HG02938 (cell line): ENCODE measurements at regions not wholly inside any gene's neighbourhood (a gene's known extent, or its start where the extent isn't known, plus 50 kb on each side); places are given as distances from the start of the nearest gene placed in this dataset.

Experiments
- ATAC-seq: cut with Tn5 transposase; IDR thresholded peaks from one replicate; pipeline ENCODE4 v1.9.1; 2021; ENCODE audit warnings: mild to moderate bottlenecking, moderate library complexity; ENCODE audit not compliant: unreplicated experiment

DNA sequence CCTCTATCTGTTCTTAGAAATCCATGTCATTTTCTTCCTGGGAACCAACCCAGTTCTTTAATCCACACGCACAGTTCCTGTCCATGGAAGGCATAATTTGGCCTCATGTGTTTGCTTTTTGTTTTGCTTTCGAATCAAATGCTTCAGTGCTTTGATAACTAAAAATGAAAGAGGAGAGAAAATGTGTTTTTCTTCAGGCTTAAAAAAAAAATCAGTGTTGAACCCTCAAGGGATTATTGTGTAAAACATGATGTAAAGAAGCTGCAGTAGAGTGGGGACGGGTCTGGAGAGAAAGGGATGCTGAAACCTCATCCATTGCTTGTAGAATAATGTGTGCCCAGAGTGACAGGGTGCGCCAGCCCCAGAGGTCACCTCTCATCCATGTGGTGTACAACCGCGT lies 197.5 kb upstream of the JARID2 start:
- ATAC-seq: no peak

DNA sequence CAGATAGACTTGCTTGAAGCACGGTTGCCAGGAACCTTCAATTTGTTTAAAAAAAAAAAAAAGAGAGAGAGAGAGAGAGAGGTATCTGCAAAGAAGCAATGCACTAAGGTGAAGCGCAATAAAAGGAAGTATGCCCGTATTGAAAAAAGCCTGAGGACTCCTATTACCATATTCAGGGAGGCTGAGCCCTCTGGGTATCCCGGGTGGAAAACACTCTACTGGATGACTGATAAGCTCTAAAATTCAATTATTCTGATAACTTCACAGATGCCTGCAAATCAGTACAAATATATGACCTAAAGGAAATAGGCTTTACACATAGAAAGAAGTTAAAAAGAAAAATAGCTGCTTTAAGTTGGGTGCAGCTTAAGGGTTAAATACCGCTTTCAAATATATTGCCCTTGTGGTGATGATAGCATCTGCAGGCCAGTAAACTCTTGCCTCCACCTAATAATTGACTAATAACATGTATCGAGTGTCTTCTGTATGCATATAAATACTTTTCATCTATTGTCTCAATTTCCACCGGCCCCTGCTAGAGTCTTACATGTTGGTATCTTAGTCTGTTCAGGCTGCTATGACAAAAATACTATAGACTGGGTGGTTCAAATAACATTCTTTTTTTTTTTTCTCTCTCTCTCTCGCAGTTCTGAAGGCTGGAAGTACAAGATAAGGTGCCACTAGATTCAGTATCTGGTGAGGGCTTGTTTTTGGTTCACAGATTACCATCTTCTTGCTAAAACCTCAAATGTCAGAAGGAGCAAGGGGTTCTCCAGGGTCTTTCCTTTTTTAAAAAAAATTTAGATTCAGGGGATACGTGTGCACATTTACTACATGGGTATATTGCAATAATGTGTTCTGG lies 187.4 kb upstream of the JARID2 start:
- no peak for ATAC-seq

DNA sequence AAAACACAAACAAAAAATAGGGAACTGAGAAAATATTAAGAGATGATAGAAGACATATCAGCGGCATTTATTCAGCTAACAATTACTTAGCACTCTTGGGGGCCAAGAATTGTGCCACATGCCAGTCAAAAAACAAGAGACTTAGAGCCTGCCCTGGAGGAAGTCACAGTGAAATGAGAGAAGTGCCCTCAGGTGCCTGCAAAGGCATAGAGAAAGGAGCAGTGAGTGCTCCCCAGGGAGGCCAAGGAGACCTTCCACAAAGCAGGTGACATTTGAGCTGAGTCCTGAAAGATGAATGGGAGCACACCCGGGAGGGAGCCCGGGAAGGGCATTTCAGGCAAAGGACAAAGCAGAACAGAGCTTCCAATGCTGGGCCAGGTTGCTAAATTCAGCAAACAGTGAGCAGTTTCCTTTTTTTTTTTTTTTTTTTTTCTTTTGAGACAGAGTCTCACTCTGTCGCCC lies 184.7 kb upstream of the JARID2 start:
- ATAC-seq: no peak

DNA sequence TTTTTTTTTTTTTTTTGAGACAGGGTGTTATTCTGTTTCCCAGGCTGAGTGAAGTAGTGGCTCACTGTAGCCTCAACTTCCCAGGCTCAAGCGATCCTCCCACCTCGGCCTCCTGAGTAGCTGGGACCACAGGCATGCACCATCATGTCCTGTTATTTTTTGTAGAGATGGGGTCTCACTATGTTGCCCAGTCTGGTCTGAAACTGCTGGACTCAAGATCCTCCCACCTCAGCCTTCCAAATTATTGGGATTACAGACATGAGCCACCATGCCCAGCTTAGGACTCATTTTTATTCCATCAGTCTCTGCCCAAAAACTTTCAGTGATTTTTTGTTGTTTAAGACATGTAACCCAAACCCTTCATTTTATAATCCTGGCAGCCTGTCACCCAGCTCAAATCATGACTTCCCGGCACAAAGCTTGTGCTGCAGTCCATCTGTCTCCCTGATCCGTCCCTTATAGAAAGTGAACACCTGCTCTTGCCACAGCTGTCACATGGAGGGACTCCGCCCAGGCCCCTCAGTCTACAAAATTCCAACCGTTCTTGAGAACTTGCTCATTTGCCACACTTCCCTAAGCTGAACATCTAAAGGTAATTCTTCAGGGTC lies 183.9 kb upstream of the JARID2 start:
- no peak for ATAC-seq

DNA sequence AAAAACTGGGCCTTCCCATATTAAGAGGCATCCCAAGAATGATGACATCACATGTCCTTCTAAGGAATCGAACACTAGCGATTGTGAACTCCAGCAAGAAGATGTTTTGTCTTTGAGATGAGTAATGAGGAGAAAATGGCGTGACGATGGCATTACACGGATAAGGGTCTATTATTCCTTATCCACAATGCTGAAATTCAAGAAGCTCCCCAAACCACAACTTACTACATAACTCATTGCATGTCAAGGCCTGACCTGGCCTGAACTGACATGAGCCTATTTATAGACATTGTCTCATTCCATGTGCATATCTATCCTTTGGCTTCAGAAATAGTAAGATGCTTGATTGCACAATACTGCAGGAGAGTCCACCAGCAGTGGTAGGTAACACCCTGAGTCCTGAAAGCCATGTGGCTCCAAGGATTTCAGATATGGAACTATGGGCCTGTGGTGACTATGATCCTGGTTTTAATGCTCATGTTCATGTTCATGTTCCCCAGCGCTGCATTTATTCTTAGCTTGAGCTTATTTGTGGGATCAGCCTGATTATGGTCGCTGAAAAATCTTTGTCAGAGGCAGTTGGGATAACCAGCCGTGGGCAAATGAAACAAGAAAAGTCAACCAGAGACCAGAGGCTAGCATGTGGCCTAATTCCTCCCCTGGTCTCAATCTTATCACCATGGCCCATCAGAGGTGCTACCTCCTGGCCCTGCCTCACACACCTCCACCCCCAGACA lies 183.2 kb upstream of the JARID2 start:
- ATAC-seq: no peak

DNA sequence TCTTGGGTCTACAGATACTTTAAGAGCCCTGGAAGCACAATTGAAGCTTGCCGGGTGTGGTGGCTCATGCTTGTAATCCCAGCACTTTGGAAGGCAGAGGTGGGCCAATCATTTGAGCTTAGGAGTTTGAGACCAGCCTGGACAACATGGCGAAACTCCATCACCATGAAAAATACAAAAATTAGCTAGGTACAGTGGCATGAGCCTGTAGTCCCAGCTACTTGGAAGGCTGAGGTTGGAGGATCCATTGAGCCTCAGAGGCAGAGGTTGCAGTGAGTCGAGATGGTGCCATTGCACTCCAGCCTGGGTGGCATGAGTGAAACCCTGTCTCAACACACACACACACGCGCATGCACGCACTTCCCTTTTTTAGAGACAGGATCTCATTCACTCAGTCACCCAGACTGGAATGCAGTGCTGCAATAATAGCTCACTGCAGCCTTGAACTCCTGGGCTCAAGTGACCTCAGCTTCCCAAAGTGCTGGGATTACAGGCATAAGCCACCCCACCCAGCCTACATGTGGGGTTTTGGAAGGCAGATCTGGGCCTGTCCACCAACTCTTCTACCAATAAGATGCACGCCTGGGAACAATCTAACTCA lies 182.5 kb upstream of the JARID2 start:
- ATAC-seq: no peak

DNA sequence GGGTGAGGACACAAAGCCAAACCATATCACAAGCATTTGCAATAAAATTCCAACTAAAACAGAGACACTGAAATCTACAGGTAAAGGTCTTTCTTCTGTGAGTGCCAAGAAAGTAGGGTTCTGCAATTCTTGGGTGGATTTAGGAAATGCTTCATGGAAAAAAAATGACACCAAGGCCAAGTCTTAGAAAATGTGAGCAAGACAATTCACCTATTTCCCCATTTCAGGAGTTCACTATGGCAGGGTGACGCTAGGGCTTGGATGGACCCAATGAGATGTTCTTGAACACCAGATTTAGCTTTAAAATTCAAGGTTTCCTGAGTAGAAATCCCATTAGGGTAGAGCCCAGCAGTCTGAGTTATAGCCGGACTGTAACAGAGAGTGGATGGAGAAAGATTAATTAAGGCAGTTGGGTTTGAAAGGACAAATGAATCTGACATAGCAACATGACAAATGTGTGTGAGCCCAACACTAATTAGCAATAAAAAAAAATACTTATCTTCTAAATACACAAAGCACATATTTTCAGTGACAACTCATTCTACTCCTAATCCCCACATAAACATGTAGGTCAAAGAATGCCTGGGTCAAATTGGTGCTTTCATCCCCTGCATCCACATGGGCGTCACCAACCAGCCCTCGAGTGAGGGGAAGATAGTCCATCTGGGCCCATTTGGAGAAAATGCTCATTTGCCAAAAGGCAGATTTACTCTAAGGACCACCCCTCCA lies 180.4 kb upstream of the JARID2 start:
- no peak for ATAC-seq

DNA sequence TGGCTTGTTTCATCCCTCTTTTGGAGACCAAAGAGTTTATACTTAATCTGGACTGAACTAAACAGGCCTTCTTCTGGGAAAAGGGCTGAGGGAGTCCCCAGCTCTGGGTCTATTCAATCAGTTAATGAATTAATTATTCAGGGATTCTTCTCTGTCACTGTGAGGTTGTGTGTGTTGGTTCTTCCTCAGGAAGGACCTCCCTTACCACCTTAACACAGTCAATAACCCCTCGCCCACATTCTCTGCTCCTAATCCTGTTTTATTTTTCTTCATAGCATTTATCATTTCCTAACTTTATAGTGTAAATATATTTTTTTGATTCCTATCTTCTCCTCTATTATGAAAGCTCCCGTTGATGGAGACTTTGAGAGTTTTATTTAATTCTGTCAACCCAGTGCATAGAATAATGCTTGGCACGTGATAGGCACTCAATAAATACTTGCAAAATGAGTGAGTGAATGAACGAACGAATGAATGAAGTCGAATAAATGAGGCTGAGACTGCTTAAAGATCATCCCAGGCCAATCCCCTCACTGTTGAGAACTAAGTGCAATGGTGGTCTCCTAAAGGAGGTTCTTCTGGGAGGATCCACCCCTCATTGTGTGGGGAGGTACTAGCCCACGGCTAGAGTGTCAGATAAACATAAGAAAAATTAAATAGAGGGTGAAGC lies 179.6 kb upstream of the JARID2 start:
- no peak for ATAC-seq

DNA sequence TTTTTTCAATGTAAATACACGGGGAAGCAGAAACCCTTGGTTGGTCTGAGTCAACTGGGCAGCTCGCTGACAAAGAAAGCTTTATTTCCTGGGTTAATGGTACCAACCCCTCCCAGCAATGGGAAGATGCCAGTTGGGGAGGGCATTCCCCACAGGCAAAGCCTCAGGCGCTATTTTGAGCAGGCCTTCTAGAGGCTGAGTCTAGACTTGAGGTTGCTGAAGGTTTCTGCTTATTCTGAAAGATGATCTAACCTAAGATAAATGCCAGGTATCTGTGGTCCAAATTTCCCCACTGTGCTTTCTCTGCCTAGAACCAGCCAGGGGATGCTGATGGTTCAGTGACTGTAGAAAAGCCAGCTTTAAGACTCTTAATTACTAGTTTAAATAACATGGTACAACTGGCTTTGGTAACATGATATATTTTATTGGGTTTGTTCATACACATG lies 172.5 kb upstream of the JARID2 start:
- no peak for ATAC-seq

DNA sequence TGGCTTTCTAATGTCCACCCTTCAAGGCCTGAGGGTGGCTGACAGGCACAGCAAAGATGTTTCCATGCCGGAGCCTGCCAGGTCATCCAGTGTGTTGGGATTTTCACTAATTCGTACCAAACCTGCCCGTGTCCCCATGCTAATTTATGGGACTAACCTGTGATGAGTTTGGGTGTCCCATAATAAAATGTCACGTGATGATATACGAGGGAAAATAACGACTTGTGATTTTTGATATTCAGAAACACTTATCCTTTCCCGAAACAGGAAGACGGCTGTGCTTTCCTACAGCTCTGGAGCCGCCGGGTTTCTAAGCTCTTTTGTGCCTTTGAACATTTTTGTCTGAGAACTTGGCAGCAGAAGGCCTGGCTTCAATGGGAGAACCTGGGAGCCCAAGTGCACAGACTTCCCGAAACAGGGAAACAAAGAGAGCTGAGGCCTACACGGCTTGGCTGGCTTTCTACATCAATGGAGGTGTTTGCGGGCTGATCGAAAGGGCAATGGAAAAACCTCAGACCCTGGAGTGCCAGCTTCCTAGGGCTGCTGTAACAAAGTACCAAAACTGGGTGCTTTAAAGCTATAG lies 171.9 kb upstream of the JARID2 start:
- no peak for ATAC-seq

DNA sequence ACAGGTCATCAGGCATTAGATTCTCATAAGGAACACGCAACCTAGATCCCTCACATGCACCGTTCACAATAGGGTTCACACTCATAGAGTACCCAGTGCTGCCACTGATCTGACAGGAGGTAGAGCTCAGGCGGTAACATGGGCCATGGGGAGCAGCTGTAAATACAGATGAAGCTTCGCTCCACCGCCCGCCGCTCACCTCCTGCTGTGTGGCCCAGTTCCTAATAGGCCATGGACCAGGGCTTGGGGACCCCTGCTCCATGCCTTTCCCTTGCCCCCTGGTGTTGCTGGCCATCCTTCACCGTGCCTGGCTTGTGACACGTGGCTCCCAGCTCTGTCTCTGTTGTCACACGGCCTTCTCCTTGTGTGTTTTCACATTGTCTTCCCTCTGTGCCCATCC lies 171.1 kb upstream of the JARID2 start:
- no peak for ATAC-seq

DNA sequence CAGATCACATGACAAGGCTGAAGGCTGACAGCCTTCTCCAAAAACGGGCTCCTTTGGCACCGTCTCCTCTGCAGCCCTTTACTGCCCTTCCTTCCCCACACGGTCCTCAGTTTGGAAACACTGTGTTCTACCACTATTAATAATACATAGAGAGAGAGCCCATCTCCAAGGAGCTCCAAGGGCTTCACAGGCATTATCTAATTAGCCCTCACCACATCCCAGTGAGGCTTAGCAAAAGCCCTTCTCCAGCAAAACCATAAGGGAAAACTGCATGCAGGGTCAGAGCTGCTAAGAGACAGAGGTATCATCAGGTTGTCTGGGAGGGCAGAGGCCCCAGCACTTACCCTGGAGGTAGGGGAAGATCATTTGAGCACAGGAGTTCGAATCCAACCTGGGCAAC lies 169.3 kb upstream of the JARID2 start:
- ATAC-seq: no peak

DNA sequence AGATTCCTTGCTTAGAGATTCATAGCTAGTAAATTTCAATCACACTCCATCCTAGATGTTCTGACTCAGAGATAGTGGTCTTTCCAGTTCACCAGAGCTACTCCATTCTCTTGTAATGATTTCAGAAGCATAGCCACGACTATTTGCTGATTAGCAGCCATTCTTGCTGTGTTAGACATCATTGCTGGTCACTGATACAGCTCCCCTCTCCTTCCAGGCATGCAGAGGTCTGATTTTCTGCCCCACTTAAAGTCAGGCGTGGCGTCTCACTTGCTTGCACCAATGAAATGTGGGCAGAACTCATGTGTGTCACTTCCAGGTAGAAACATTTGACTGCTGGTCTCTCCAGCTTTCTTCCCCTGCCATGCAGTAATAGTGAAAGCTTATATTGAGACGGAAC lies 168.9 kb upstream of the JARID2 start:
- no peak for ATAC-seq

DNA sequence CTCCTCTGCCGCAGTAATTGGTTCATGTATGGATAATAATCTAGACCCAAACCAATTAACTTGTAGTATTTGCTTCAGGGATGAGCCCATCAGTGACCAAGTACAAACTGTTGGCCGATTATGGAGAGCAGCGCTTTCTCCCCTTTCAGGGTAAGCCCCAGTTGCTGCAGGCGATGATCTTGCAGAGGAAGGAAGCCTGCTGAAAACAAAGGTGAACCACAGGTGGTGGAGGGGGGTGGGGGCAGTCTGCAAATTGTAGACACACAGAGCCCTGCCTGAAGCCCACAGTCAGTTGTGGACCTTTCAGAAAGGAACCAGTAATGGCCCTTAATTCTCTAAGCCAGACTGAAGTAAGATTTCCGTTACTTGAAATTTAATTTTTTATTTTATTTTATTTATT lies 167.9 kb upstream of the JARID2 start:
- no peak for ATAC-seq

DNA sequence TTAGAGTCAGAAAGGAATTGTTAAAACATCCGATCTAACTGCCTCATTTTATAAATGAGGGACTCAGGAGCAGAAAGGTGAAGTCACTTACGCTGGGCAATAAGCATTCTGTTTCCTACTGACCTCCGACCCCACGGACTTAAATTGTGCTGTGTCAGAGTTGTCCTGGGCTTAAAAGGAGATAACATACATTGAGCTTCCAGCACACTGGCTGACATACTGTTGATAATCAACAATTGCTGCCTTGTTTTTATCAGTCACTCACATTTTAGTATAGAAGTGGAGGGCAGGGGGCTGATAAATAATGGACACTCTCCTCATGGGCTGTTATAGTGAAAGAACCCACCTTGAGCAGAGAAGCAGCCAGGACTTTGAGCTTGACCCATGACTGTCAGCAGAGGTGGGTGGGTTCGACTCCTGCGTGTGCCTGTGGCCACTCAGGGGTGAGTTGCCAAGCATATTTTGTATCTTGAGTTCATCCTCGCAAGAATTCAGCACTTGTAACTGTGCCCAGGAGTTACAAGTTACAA lies 166.5 kb upstream of the JARID2 start:
- no peak for ATAC-seq

DNA sequence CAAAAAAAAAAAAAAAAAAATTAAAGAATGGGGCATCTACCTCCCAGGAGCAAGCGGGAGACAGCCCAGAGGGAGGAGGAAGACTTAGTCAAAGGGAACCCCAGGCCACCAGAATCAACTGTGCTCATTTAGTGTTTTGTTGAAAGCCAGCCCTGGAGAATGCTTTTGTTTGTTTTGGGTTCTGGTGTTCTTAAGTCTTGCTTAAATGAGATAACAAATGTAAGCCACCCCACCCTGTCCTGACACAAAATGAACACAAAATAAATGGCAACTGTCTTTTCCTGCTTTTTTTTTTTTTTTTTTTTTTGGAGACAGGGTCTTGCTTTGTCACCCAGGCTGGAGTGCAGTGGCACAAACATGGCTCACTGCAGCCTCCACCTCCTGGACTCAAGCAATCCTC lies 165.0 kb upstream of the JARID2 start:
- no peak for ATAC-seq

DNA sequence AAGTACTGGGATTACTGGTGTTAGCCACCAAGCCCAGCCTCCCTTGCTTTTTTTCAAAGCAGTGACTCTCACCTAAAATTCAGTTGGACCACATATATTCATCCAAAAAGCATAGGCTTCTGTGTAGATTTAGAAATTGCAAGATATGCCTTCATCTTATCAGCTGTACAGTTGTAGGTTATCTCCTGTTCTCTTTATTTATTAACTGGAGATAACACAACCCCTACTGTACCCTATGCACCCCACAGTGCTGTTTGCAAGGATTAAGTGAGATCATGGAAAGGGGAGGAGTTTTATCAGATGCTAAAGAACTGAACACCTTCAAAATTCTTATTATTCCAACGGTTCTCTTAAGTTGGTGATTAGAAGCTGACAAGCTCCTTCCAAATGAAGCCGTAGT lies 164.4 kb upstream of the JARID2 start:
- no peak for ATAC-seq

DNA sequence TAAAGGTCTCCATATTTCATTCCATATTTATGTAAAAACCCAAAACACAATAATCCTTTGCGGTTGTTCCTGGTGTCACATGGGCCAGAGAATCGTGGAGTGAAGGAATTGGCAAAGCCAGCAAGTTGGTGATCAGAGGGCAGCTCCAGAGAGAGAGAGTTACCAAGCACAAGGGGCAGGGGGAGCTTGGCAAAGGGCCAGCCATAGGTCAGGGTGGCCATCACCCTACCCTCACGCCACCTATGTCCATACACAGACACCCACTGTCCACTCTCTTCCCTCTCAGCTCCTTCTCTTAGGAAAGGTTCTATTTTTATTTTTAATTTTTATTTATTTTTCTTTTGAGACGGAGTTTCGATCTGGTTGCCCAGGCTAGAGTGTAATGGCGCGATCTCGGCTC lies 163.2 kb upstream of the JARID2 start:
- ATAC-seq: no peak

DNA sequence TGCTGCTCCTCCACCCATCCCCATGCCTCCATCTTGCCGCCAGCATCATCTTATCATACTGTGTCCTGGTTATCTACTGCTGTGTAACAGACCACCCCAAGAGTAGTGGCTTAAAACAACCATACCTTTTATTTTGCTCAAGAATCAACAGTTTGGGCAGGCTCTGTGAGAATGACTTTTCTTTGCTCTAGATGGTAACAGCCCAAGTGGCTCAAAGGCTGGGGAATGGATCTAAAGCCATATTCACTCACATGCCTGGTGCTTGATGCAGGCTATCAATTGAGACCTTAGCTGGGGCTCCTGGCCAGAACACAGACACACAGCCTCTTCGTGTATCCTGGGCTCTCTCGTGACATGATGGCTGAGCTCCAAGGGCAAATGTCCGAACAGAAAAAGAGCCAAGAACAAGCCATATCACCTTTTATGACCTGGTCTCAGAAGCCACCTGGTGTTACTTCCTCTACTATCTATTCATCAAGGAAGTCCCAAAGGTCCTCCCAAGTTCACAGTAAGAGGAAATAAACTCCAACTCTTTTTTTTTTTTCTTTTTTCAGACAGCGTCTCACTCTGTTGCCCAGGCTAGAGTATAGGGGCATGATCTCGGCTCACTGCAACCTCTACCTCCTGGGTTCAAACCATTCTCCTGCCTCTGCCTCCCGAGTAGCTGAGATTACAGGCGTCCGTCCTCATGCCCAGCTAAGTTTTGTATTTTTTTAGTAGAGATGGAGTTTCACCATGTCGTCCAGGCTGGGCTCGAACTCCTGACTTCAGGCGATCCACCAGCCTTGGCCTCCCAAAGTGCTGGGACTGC lies 159.3 kb upstream of the JARID2 start:
- no peak for ATAC-seq
